Stimulated activated CD4-positive, alpha-beta T cell treated with anti-CD3 and anti-CD28 coated beads, Interleukin-4, amount 100 ng/mL, for 1 hour (primary cell): ENCODE measurements at regions not wholly inside any gene's neighbourhood (a gene's known extent, or its start where the extent isn't known, plus 50 kb on each side); places are given as distances from the start of the nearest gene placed in this dataset.
"Not testable (repeated sequence)": the region's sequence is repeated elsewhere in the genome, so short reads cannot be mapped to it uniquely, and the experiment has no call there.

Source experiments
- DNase-seq: peaks from one replicate; pipeline ENCODE4 v3.0.0-alpha.2; 2020

- DNase-seq: peak; percentile 84
These were observed 418.5 kb downstream of the TMEM121 start for GRCh38 chr14:105944632-105945610.

- DNase-seq: peak; percentile 20
These were observed 419.5 kb downstream of the TMEM121 start for GRCh38 chr14:105945896-105946295.

- no peak for DNase-seq
These were observed 421.2 kb downstream of the TMEM121 start for GRCh38 chr14:105947599-105947998.

GRCh38 chr14:105948955-105949354, 422.6 kb downstream of the TMEM121 start:
- not testable (repeated sequence) for DNase-seq

GRCh38 chr14:105950364-105950892, 424.0 kb downstream of the TMEM121 start:
- DNase-seq: not testable (repeated sequence)

- no peak for DNase-seq
These were observed 425.0 kb downstream of the TMEM121 start for GRCh38 chr14:105951399-105951798.

GRCh38 chr14:105952222-105952621, 425.8 kb downstream of the TMEM121 start:
- DNase-seq: no peak

GRCh38 chr14:105952826-105953225, 426.4 kb downstream of the TMEM121 start:
- no peak for DNase-seq

- DNase-seq: not testable (repeated sequence)
These were observed 435.2 kb downstream of the TMEM121 start for GRCh38 chr14:105961625-105962024.

- DNase-seq: no peak
These were observed 436.1 kb downstream of the TMEM121 start for GRCh38 chr14:105962532-105962931.

GRCh38 chr14:105968291-105968690, 441.9 kb downstream of the TMEM121 start:
- no peak for DNase-seq

- not testable (repeated sequence) for DNase-seq
These were observed 442.6 kb downstream of the TMEM121 start for GRCh38 chr14:105969026-105969425.

GRCh38 chr14:105970821-105971220, 444.4 kb downstream of the TMEM121 start:
- not testable (repeated sequence) for DNase-seq

GRCh38 chr14:105971593-105972500, 445.5 kb downstream of the TMEM121 start:
- no peak for DNase-seq

- DNase-seq: peak; percentile 65
These were observed 448.5 kb downstream of the TMEM121 start for GRCh38 chr14:105974902-105975301.

GRCh38 chr14:105978618-105979295, 452.4 kb downstream of the TMEM121 start:
- no peak for DNase-seq

GRCh38 chr14:105979446-105979845, 453.1 kb downstream of the TMEM121 start:
- no peak for DNase-seq

GRCh38 chr14:105980224-105980623, 453.8 kb downstream of the TMEM121 start:
- no peak for DNase-seq

GRCh38 chr14:105981517-105982302, 455.3 kb downstream of the TMEM121 start:
- peak; percentile 23 for DNase-seq

- no peak for DNase-seq
These were observed 456.3 kb downstream of the TMEM121 start for GRCh38 chr14:105982664-105983063.

- DNase-seq: no peak
These were observed 460.5 kb downstream of the TMEM121 start for GRCh38 chr14:105986894-105987284.

- no peak for DNase-seq
These were observed 461.2 kb downstream of the TMEM121 start for GRCh38 chr14:105987563-105987962.
